Erythroblast (primary cell): ENCODE measurements at regions not wholly inside any gene's neighbourhood (a gene's known extent, or its start where the extent isn't known, plus 50 kb on each side); places are given as distances from the start of the nearest gene placed in this dataset.

Experiments used
- GATA1 ChIP-seq: IDR thresholded peaks from 2 replicates; pipeline ENCODE4 v1.6.1; 2011; ENCODE audit warnings: low read depth, mild to moderate bottlenecking, control low read depth, low read length, moderate library complexity
- POLR2A ChIP-seq: IDR thresholded peaks from 2 replicates; pipeline ENCODE4 v1.6.1; 2011; ENCODE audit warnings: mild to moderate bottlenecking, low read length

GRCh38 chr18:24940416-24940815 is 411.6 kb downstream of the ZNF521 start:
- TF ChIP-seq POLR2A: no peak
- TF ChIP-seq GATA1: no peak
